ENCODE measurements at regions not wholly inside any gene's neighbourhood (a gene's known extent, or its start where the extent isn't known, plus 50 kb on each side); places are given as distances from the start of the nearest gene placed in this dataset.
"Not testable (repeated sequence)": the region's sequence is repeated elsewhere in the genome, so short reads cannot be mapped to it uniquely, and the experiment has no call there.

DNA sequence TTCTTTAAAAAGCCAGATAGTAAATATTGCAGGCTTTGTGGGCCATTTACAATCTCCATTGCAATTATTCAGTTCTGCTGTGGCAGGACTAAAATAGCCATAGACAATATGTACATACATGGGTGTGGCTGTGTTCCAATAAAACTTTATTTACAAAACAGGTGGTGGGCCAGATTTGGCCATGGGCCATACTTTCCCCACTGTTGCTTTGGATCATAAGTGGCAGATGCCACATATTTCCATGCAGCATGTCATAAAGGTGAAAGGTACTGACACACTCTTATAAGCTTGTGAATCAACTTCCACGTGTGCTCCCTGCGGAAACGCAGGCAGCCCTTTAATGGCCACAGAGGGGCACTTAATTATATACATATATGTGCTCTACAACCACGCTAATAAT lies 244.4 kb upstream of the FOXN3 start:
- CTCF ChIA-PET = no interaction called here
- no peak overlapping the region for H3K27ac ChIP-seq
- POLR2A ChIA-PET (ENCODE audit: low non-redundant PET) = no interaction called here
- TF ChIP-seq, protein P1, sequence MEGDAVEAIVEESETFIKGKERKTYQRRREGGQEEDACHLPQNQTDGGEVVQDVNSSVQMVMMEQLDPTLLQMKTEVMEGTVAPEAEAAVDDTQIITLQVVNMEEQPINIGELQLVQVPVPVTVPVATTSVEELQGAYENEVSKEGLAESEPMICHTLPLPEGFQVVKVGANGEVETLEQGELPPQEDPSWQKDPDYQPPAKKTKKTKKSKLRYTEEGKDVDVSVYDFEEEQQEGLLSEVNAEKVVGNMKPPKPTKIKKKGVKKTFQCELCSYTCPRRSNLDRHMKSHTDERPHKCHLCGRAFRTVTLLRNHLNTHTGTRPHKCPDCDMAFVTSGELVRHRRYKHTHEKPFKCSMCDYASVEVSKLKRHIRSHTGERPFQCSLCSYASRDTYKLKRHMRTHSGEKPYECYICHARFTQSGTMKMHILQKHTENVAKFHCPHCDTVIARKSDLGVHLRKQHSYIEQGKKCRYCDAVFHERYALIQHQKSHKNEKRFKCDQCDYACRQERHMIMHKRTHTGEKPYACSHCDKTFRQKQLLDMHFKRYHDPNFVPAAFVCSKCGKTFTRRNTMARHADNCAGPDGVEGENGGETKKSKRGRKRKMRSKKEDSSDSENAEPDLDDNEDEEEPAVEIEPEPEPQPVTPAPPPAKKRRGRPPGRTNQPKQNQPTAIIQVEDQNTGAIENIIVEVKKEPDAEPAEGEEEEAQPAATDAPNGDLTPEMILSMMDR (conservative IDR thresholded peaks at IDR 0.05; ENCODE audit: low read depth) = no peak
- no peak for DNase-seq (ENCODE audit: low spot score)

DNA sequence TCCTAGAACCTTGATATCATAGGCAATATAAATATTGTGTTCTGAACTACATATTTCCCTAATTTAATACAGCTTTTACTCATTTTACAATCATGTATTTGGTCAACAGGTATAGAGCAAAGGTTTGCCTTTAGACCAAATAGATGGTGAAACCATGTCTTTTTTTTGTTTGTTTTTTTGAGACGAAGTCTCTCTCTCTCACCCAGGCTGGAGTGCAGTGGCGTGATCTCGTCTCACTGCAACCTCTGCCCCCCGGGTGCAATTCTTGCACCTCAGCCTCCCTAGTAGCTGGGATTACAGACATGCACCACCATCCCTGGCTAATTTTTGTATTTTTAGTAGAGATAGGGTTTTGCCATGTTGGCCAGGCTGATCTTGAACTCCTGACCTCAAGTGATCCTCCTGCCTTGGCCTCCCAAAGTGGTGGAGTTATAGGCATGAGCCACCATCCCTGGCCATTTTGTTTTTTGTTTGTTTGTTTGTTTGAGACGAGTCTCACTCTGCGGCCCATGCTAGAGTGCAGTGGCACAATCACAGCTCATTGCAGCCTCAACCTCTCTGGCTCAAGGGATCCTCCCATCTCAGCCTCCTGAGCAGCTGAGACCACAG lies 243.7 kb upstream of the FOXN3 start:
- DNase-seq (ENCODE audit: low spot score); H3K27ac ChIP-seq; CTCF ChIA-PET; POLR2A ChIA-PET (ENCODE audit: low non-redundant PET): not testable (repeated sequence)

DNA sequence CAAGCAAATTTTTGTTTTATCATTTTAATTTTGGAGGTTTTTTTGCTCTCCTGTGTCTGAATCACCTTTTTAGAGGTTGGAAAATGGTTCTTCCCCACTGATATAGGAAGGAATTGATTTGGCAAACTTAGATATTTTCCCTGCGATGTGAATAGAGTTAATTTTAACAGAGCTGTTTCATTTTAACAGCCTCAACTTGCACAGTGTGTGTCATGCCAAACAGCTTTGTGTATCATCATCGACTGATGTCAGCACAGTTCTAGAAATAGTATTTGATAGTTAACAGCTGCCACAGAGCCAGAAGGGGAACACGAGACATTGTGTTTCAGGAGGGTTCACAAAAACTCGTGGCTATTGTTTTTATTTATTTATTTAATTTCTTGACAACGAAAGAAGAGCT lies 243.1 kb upstream of the FOXN3 start:
- ChIA-PET POLR2A (ENCODE audit: low non-redundant PET) (no interaction called here), CTCF (no interaction called here)
- DNase-seq (ENCODE audit: low spot score) = no peak
- H3K27ac ChIP-seq = no peak overlapping the region
- TF ChIP-seq, protein P1 (conservative IDR thresholded peaks at IDR 0.05; ENCODE audit: low read depth) = no peak

DNA sequence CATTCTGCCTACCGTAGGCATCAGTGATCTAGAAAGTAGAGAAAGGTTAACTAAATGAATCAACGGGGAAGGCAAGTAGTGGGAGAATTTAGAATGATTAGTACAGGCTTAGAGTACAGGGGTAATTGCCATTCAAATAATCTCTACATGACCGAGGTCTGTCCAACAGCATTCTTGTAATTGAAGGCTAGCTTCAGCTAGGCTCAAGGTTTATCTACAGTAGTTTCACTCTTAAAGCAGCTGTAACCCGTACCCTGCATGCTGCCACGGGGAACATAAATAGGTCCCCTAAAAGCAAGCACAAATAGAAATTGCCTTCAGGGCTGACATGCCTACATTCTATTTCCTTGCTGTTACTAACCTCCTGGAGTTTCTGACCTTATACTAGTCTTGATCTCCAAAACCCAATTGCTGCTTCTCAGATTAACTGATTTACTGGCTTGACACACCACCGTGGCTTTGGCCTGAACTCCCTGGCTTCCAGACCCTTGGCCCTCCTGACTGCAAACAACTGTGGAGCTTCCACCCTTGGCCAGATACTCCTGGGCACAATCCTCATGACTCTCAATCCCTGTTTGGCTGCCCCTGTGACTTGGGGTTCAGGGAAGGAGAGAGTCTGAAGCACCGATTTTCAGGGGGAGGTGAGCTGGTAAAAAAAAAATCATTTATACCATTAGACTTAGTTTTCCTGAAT lies 242.1 kb upstream of the FOXN3 start:
- TF ChIP-seq, protein P1 (conservative IDR thresholded peaks at IDR 0.05; ENCODE audit: low read depth) = no peak
- DNase-seq (ENCODE audit: low spot score) = no peak
- POLR2A ChIA-PET (ENCODE audit: low non-redundant PET) = no interaction called here
- CTCF ChIA-PET = no interaction called here
- no peak overlapping the region for H3K27ac ChIP-seq

DNA sequence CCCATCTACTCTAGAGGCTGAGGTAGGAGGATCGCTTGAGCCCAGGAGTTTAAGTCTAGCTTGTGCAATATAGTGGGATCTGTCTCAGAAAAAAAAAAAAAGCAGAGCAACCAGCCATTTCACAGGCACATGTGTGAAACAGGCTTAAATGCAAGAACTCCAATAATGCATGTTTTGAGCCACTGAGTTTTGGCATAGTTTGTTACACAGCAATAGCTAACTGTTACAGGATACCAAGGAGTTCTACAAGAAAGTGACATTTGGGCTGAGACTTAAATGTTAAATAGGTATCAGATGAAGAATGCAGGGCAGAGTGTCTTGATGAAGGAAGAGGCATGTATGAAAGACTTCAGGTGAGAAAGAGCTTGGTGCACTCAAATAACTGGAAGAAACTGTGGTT lies 240.0 kb upstream of the FOXN3 start:
- no peak for DNase-seq (ENCODE audit: low spot score)
- ChIA-PET CTCF (no interaction called here), POLR2A (ENCODE audit: low non-redundant PET) (no interaction called here)
- H3K27ac ChIP-seq = no peak overlapping the region
- TF ChIP-seq, protein P1 (conservative IDR thresholded peaks at IDR 0.05; ENCODE audit: low read depth) = no peak

DNA sequence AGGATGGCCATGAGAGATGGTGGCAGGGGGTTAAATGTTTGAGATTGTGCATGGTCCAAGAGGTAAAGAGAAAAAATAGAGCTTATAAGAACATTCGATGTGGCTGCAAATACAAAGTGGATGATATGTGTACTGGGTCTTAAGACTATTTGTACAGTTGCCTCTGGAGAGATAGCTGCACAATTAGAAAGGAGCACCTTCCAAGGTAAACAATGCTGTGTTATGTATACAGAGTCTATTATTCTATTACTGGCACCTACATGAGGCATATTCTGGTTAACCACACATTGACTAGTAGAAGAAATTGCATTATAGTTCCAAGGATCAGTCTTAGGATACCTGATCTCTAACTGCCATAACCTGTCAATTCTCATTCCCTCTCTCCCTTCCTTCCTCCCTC lies 238.0 kb upstream of the FOXN3 start:
- TF ChIP-seq, protein P1 (conservative IDR thresholded peaks at IDR 0.05; ENCODE audit: low read depth) = no peak
- POLR2A ChIA-PET (ENCODE audit: low non-redundant PET) = no interaction called here
- CTCF ChIA-PET = no interaction called here
- DNase-seq (ENCODE audit: low spot score) = no peak
- H3K27ac ChIP-seq = no peak overlapping the region

DNA sequence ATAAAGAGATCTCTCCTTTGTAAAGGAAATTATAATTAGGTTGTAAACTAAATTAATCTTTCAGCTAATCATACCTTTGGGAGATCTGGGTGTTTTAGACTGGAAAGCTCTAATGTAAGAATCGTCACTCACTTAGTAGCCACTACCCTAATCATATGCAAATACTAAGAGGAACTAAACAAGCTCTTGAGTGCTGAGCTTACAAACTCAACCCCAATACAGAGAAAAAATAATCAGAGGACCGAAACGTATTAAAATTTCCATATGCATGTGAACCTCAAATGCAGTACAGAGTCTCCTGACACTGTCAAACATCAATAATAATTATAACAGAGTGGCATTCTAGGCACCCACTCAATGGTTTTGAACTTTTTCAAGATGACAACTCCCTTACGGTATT lies 235.3 kb upstream of the FOXN3 start:
- no peak for DNase-seq (ENCODE audit: low spot score)
- CTCF ChIA-PET = interaction anchor here (0.6 to 0.8 kb wide), 2 partner anchors 30 to 247 kb away, joined by 3 to 7 read pairs; no protein-coding TSS in a partner anchor
- no peak overlapping the region for H3K27ac ChIP-seq
- TF ChIP-seq, protein P1 (conservative IDR thresholded peaks at IDR 0.05; ENCODE audit: low read depth) = no peak
- POLR2A ChIA-PET (ENCODE audit: low non-redundant PET) = no interaction called here

All from RWPE1 (cell line).